ENCODE measurements at regions not wholly inside any gene's neighbourhood (a gene's known extent, or its start where the extent isn't known, plus 50 kb on each side); places are given as distances from the start of the nearest gene placed in this dataset.

- TF ChIP-seq, protein P1, sequence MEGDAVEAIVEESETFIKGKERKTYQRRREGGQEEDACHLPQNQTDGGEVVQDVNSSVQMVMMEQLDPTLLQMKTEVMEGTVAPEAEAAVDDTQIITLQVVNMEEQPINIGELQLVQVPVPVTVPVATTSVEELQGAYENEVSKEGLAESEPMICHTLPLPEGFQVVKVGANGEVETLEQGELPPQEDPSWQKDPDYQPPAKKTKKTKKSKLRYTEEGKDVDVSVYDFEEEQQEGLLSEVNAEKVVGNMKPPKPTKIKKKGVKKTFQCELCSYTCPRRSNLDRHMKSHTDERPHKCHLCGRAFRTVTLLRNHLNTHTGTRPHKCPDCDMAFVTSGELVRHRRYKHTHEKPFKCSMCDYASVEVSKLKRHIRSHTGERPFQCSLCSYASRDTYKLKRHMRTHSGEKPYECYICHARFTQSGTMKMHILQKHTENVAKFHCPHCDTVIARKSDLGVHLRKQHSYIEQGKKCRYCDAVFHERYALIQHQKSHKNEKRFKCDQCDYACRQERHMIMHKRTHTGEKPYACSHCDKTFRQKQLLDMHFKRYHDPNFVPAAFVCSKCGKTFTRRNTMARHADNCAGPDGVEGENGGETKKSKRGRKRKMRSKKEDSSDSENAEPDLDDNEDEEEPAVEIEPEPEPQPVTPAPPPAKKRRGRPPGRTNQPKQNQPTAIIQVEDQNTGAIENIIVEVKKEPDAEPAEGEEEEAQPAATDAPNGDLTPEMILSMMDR (conservative IDR thresholded peaks at IDR 0.05) = no peak
- TF ChIP-seq EZH2 (IDR thresholded peaks at IDR 0.05; ENCODE audit: low read depth) = no peak
Observed at GRCh38 chr9:73753171-73753570, 601.5 kb downstream of the ANXA1 start.

Data from PC-9 (cell line).